CD14-positive monocyte (primary cell): ENCODE measurements at regions not wholly inside any gene's neighbourhood (a gene's known extent, or its start where the extent isn't known, plus 50 kb on each side); places are given as distances from the start of the nearest gene placed in this dataset.
A peak's percentile ranks its signal among the peaks of the same experiment; 100 is the strongest.

Experiments used
- DNase-seq, 3 donors: peaks; one replicate each; pipeline ENCODE4 v3.0.0-alpha.2; 2011 to 2022
- H2AFZ ChIP-seq: 2 replicates; pipeline ENCODE4 v1.6.0; 2012; ENCODE audit warnings: mild to moderate bottlenecking, low read depth, low read length, inconsistent platforms; ENCODE audit not compliant: insufficient read depth, poor library complexity, severe bottlenecking
- H3K27ac ChIP-seq, 2 donors: 1 replicate in 1 of 2; 2 replicates in 1 of 2; pipeline ENCODE4 v1.5.1; 2012 to 2013; ENCODE audit warnings: low read length in 2 of 2, control low read depth in 1 of 2, inconsistent platforms in 1 of 2, low read depth in 1 of 2, mild to moderate bottlenecking in 1 of 2
- H3K27me3 ChIP-seq, 2 donors: one replicate each; pipeline versions ENCODE4 v1.6.0 to v1.6.1; 2011 to 2013; ENCODE audit warnings: low read length in 2 of 2; ENCODE audit not compliant: control insufficient read depth in 2 of 2, insufficient read depth in 2 of 2
- H3K36me3 ChIP-seq, 2 donors: replicated peaks in 1 of 2; 1 replicate in 1 of 2; 2 replicates in 1 of 2; pipeline versions ENCODE4 v1.5.1 to v1.6.1; 2012 to 2013; ENCODE audit warnings: low read length in 2 of 2, control low read depth in 1 of 2, inconsistent platforms in 1 of 2, mild to moderate bottlenecking in 1 of 2; ENCODE audit not compliant: insufficient read depth in 2 of 2, control insufficient read depth in 1 of 2
- H3K4me1 ChIP-seq, 2 donors: 1 replicate in 1 of 2; 2 replicates in 1 of 2; pipeline versions ENCODE4 v1.5.1 to v1.6.1; 2012 to 2013; ENCODE audit warnings: low read length in 2 of 2, control low read depth in 1 of 2, inconsistent platforms in 1 of 2, mild to moderate bottlenecking in 1 of 2, moderate library complexity in 1 of 2; ENCODE audit not compliant: insufficient read depth in 2 of 2, control insufficient read depth in 1 of 2
- H3K4me2 ChIP-seq: replicated peaks from 2 replicates; pipeline ENCODE3; 2012; ENCODE audit warnings: low read length, moderate library complexity, mild to moderate bottlenecking; ENCODE audit not compliant: poor library complexity, severe bottlenecking; ENCODE audit errors: extremely low read depth
- H3K4me3 ChIP-seq, 3 experiments: fragments of 200-600 bp in 1 of 3; sonication (generic) in 1 of 3; replicated peaks in 1 of 3; 1 replicate in 2 of 3; 2 replicates in 1 of 3; pipeline ENCODE4 v1.5.1; 2011 to 2013; ENCODE audit warnings: low read length in 3 of 3, mild to moderate bottlenecking in 3 of 3, control low read depth in 2 of 3, low read depth in 2 of 3, inconsistent platforms in 1 of 3, moderate library complexity in 1 of 3
- H3K79me2 ChIP-seq: 2 replicates; pipeline ENCODE4 v1.6.0; 2012; ENCODE audit warnings: mild to moderate bottlenecking, control low read depth, inconsistent platforms, low read length, moderate library complexity; ENCODE audit not compliant: insufficient read depth
- H3K9ac ChIP-seq: 2 replicates; pipeline ENCODE4 v1.6.0; 2017; ENCODE audit warnings: low read length, mild to moderate bottlenecking; ENCODE audit not compliant: insufficient read depth, poor library complexity, severe bottlenecking
- H3K9me3 ChIP-seq, 2 donors: replicated peaks in 1 of 2; 1 replicate in 1 of 2; 2 replicates in 1 of 2; pipeline versions ENCODE4 v1.5.1 to v1.6.1; 2012 to 2013; ENCODE audit warnings: low read length in 2 of 2, control low read depth in 1 of 2; ENCODE audit not compliant: control insufficient read depth in 1 of 2, insufficient read depth in 1 of 2
- H4K20me1 ChIP-seq: 2 replicates; pipeline ENCODE4 v1.6.0; 2012; ENCODE audit warnings: mild to moderate bottlenecking, low read length, control low read depth, moderate library complexity; ENCODE audit not compliant: insufficient read depth
- H3K27ac Mint-ChIP-seq, 7 donors: one replicate each; pipeline ENCODE4 v1.8.0; 2020; ENCODE audit warnings: mild to moderate bottlenecking in 7 of 7, mixed read lengths in 7 of 7, moderate library complexity in 6 of 7, inconsistent platforms in 2 of 7
- H3K27me3 Mint-ChIP-seq, 3 donors: one replicate each; pipeline ENCODE4 v1.8.0; 2021 to 2022; ENCODE audit warnings: low read depth in 3 of 3, mild to moderate bottlenecking in 3 of 3, mixed read lengths in 3 of 3, moderate library complexity in 3 of 3, inconsistent platforms in 1 of 3
- H3K36me3 Mint-ChIP-seq, 2 donors: one replicate each; pipeline ENCODE4 v1.8.0; 2020; ENCODE audit warnings: mixed read lengths in 2 of 2, inconsistent platforms in 1 of 2, mild to moderate bottlenecking in 1 of 2
- H3K4me1 Mint-ChIP-seq: one replicate; pipeline ENCODE4 v1.8.0; 2020; ENCODE audit warnings: mild to moderate bottlenecking, mixed read lengths
- H3K4me3 Mint-ChIP-seq, 2 donors: one replicate each; pipeline ENCODE4 v1.8.0; 2020; ENCODE audit warnings: mild to moderate bottlenecking in 2 of 2, mixed read lengths in 2 of 2, moderate library complexity in 1 of 2
- H3K9me3 Mint-ChIP-seq, 7 donors: one replicate each; pipeline ENCODE4 v1.8.0; 2020 to 2022; ENCODE audit warnings: mixed read lengths in 7 of 7, mild to moderate bottlenecking in 6 of 7, moderate library complexity in 6 of 7, inconsistent platforms in 2 of 7
- CTCF ChIP-seq: fragments of 200-600 bp; IDR thresholded peaks from one replicate; pipeline ENCODE4 v1.8.0; 2022; ENCODE audit warnings: antibody characterized with exemption, mild to moderate bottlenecking
- WGBS: methylation state at CpG from one replicate; pipeline ENCODE4 v1.1.5; 2013; ENCODE audit warnings: missing lambda C conversion rate; ENCODE audit not compliant: insufficient coverage; 5-methylcytosine and 5-hydroxymethylcytosine counted together
- intact Hi-C, 2 donors: fragments of 100-400 bp; cut with micrococcal nuclease; formaldehyde crosslinking; loops; one replicate each; pipeline versions ENCODE4 v1.15.0 to v1.15.1; 2023

GRCh38 chr11:71144010-71144409, 108.4 kb downstream of the SHANK2 start:
- no peaks in the 10 kb centered on the region for H3K4me1 Mint-ChIP-seq
- H3K36me3 Mint-ChIP-seq, result no peaks in the 10 kb centered on the region
- Histone ChIP-seq H3K4me2 (no peak overlapping the region), H3K36me3 (no peaks in the 10 kb centered on the region), H3K79me2 (no peaks in the 10 kb centered on the region), H3K4me3 (no peak overlapping the region), H2AFZ (no peak overlapping the region), H3K9ac (no peak overlapping the region), H4K20me1 (no peaks in the 10 kb centered on the region), H3K9me3 (no peaks in the 10 kb centered on the region), H3K27me3 (no peaks in the 10 kb centered on the region), H3K27ac (no peak overlapping the region), H3K4me1 (no peaks in the 10 kb centered on the region)
- peak overlapping the region in 1 of 7 donors; percentile 12 for H3K27ac Mint-ChIP-seq
- TF ChIP-seq CTCF, result no peak
- peaks cover 1 to 7% (median 6%) of the 10 kb centered on the region in 3 donors for H3K27me3 Mint-ChIP-seq
- DNase-seq, result no peak
- H3K4me3 Mint-ChIP-seq, result no peak overlapping the region
- peaks cover 0 to 6% (median 0%) of the 10 kb centered on the region in 7 donors for H3K9me3 Mint-ChIP-seq
- intact Hi-C loops, result no loop called here
- 100% methylated on average over 1 of the region's 5 CpGs for WGBS

GRCh38 chr11:71140206-71140919, 112.0 kb downstream of the SHANK2 start:
- Histone ChIP-seq H3K9ac (no peak overlapping the region), H3K4me2 (no peak overlapping the region), H3K27ac (no peak overlapping the region), H3K4me1 (no peaks in the 10 kb centered on the region), H4K20me1 (no peaks in the 10 kb centered on the region), H3K36me3 (no peaks in the 10 kb centered on the region), H3K79me2 (no peaks in the 10 kb centered on the region), H3K27me3 (no peaks in the 10 kb centered on the region), H3K4me3 (no peak overlapping the region), H3K9me3 (no peaks in the 10 kb centered on the region), H2AFZ (no peak overlapping the region)
- H3K27me3 Mint-ChIP-seq, result peaks cover 1 to 3% (median 3%) of the 10 kb centered on the region in 3 donors
- peaks cover 0 to 6% (median 0%) of the 10 kb centered on the region in 7 donors for H3K9me3 Mint-ChIP-seq
- H3K27ac Mint-ChIP-seq, result peak overlapping the region in 1 of 7 donors; percentile 6
- DNase-seq, result no peak
- no peak overlapping the region for H3K4me3 Mint-ChIP-seq
- H3K36me3 Mint-ChIP-seq, result no peaks in the 10 kb centered on the region
- intact Hi-C loops, result no loop called here
- H3K4me1 Mint-ChIP-seq, result no peaks in the 10 kb centered on the region
- TF ChIP-seq CTCF, result no peak
- WGBS, result 95% methylated on average over 20 of the region's 22 CpGs
